ENCODE measurements at regions not wholly inside any gene's neighbourhood (a gene's known extent, or its start where the extent isn't known, plus 50 kb on each side); places are given as distances from the start of the nearest gene placed in this dataset.
"Not testable (repeated sequence)": the region's sequence is repeated elsewhere in the genome, so short reads cannot be mapped to it uniquely, and the experiment has no call there.

- DNase-seq = no peak
Measured at GRCh38 chr13:75175575-75175974, 306.4 kb downstream of the TBC1D4 start.

DNA sequence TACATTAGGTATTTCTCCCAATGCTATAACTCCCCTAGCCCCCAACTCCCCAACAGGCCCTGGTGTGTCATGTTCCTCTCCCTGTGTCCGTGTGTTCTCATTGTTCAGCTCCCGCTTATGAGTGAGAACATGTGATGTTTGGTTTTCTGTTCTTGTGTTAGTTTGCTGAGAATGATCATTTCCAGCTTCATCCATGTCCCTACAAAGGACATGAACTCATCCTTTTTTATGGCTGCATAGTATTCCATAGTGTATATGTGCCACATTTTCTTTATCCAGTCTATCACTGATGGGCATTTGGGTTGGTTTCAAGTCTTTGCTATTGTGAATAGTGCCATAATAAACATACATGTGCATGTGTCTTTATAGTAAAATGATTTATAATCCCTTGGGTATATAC is 306.9 kb downstream of the TBC1D4 start:
- not testable (repeated sequence) for DNase-seq

- DNase-seq = no peak
Measured at GRCh38 chr13:75174481-75174880, 307.5 kb downstream of the TBC1D4 start.

DNA sequence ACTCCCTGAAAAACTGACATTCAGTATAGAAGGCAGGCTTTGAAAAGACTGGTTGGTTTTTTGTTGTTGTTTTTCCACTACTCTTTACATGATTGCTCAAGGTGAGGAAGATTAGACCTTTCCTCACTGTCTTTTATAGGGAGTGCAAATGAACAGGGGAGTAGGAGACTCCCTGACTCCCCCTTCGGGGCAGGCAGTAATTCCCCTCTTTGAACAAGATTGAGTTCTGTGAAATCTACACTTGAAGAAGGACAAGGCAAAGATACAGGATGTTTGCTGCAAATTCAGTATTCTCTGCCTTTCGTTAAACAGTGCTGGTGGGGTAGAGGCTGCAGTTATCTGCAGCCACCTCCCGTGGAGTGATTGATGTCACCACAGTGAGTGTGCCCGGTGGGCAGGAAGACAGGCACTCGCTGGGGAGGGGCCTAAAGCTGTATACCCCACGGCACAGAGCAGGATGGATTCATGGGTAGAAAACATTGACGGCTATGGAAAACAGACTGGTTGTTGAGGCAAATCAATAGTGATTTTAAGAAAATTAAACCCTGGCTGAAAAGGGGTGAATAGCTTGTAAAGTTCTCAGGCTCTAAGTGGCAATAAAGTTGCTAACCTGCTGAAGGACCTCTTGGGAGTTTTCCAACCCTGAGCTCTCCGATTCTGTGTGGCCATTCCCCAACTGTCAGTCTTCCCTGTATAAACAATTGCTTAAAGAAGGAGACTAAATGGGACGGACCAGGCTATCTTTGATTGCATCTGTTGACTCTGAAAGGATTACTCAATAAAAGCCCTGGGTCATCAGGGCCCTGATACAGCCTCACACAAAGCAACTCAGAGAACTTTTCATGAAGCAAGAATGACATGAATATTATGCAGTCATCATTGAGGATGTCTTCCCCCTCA is 308.3 kb downstream of the TBC1D4 start:
- DNase-seq = no peak

GRCh38 chr13:75170311-75170710 is 311.7 kb downstream of the TBC1D4 start:
- DNase-seq = no peak

GRCh38 chr13:75165543-75166230 is 316.3 kb downstream of the TBC1D4 start:
- DNase-seq = no peak

DNA sequence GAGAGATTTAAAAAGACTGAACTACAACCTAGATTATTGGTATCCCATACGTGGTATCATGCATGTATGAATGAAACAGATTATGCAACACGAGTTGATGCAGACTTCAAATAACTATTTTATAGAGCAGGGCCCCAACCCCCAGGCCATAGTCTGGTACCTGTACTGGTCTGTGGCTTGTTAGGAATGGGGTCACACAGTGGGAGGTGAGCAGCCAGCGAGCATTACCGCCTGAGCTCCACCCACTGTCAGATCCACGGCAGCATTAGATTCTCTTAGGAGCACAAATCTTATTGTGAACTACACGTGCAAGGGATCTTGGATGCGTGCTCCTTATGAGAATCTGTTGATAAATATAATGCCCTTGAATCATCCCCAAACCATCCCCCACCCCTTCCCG is 320.2 kb downstream of the TBC1D4 start:
- no peak for DNase-seq

GRCh38 chr13:75160984-75161383 is 321.0 kb downstream of the TBC1D4 start:
- DNase-seq = no peak

DNA sequence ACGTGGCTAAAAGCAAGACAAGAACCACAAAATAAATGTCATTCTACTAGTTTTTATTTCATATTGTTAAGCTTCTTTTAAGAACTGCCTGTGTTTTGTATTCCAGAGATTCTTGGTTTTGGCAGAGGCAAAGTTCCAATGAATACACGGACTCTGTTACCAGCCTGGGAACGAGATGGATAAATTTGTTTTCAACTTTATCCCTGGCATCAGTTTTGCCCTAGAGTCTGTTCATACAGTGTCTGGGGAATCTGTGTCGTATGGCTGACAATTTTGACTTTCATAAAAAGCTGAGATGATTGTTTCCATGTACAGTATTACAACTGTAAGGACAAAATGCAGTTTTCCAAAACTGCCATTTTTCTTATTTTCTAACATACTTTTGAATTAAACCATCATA is 327.6 kb downstream of the TBC1D4 start:
- no peak for DNase-seq

DNA sequence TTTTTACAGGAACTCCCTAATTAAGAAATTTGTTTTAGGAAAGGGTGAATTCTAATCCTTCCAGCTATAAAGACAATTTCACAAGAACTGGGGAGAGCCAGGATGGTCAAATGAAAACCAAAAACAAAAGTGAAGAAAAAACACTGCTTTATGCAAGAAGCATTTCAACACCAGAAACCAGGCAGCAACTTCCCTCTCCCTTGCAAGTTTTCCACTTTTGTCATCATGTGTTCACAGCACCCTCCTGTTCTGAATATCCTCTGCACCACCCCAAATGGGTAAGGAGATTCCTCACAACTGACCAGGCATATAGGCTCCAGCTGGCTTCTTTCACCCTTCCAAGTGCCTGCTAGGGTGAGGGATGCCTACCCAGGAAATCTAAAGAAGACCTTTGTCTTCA is 328.1 kb downstream of the TBC1D4 start:
- DNase-seq = no peak

DNA sequence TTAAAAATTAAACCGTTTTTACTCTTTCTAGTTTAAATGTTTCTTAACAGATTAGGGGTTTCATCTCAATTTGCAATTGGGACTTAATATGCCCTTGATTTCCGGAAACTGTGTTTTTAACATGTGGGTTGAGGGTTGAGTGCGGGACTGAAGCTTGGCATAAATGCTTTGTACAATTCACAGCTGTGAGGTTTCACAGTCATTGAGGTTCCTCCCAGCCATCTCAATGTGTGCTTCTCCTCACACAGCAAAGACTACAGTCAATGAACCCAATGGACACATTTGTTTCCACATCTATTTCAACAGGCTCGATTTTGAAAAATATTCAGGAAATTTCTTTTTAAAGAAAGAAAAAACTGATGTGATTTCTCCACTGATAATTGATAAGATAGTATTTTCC is 328.6 kb downstream of the TBC1D4 start:
- no peak for DNase-seq

DNA sequence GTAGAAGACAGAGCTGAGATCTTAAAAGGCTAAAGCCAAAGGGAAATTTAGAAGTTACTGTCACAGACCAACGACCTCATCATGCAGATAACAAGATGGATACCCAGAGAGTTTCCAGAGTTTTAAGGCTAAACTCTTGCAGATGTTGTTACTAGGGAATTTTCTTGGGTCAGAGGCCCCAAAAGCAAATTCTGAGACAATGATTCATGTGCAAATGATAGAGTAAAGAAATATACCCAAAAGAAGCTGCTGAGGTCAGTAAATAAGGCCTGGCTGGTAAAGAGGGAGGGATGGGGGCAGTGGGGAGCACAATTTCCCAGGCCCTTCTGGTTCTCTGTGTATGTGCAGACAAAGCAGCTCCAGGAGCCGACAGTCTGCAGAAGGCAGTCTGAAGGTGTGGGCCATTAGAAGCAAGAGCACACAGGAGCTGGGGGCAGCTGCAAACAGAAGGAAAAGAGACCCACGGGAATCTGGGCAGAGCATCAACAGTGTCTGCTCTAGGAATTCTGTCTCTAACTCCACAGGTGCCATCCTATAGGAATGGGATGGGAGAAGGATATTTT is 330.8 kb downstream of the TBC1D4 start:
- no peak for DNase-seq

DNA sequence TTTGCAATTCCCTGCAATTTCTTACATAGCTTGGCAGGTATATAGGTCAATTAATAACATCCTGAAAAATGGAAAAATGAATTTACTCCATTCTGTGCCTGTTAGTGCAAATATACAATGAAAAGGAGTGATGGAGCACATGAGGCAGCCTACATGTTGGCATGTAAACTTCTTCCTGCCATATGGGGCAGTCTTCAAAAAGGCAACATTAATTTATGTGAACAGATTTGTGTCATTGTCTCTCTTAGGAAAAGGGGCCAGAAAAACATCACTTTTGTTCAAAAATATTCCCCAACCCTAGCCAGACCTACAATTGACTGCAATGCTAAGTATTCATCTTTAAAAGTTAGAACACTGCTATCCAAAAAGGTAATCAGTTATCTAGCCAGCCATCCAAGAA is 332.2 kb downstream of the TBC1D4 start:
- DNase-seq = no peak

GRCh38 chr13:75147946-75148345 is 334.0 kb downstream of the TBC1D4 start:
- no peak for DNase-seq

- no peak for DNase-seq
Measured at GRCh38 chr13:75146436-75146835, 335.5 kb downstream of the TBC1D4 start.

DNA sequence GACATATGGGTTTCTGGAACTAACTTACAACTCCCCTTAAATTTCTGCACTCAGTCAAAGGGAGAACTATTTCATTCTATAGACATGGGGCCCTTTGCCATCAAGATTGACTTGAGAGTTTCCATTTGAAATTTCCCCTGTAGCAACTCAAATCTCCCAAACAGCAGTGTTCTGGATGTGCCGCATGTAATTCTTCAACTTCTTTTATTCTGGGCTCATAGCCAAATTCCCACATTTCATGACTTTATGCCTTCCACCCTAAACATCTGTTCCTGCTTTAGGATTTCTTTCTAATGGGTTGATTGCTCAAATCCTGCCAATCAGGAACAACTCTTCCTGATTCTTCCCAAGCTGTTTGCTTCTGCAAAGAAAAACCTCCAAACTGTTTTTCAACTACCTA is 336.0 kb downstream of the TBC1D4 start:
- DNase-seq = no peak

- no peak for DNase-seq
Measured at GRCh38 chr13:75139291-75139690, 342.7 kb downstream of the TBC1D4 start.

DNA sequence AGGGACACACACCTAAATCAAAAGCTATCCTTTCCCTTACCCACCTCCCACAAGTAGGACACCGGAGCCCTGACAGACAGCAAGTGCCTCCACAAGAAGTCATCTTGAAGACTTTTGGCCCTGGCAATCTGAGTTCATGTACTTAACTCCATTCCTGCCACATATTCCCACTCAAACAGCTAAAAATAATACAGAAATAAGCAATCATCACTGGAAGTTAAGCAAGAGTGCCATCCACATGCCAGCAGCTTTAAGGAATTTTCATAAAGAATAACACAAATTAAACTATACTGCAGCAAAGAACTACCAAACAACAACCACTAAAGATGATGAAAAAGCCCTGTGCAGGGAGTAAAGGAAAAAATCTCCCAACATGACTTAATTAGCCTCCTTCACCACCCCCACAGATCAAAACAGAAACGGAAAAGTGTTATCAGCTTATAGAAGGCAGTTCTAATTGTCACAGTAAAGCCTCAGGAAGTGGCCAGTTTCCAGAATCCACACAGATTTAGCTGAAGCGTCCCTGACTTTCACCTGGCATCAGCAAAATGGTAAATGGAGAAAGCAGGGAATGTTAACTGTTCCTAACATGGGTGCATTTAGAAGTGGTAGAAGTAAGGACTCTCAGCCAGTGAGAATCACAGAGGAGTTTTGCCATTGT is 343.9 kb downstream of the TBC1D4 start:
- DNase-seq = no peak

GRCh38 chr13:75136151-75136550 is 345.8 kb downstream of the TBC1D4 start:
- no peak for DNase-seq

GRCh38 chr13:75135325-75135825 is 346.6 kb downstream of the TBC1D4 start:
- DNase-seq = no peak

DNA sequence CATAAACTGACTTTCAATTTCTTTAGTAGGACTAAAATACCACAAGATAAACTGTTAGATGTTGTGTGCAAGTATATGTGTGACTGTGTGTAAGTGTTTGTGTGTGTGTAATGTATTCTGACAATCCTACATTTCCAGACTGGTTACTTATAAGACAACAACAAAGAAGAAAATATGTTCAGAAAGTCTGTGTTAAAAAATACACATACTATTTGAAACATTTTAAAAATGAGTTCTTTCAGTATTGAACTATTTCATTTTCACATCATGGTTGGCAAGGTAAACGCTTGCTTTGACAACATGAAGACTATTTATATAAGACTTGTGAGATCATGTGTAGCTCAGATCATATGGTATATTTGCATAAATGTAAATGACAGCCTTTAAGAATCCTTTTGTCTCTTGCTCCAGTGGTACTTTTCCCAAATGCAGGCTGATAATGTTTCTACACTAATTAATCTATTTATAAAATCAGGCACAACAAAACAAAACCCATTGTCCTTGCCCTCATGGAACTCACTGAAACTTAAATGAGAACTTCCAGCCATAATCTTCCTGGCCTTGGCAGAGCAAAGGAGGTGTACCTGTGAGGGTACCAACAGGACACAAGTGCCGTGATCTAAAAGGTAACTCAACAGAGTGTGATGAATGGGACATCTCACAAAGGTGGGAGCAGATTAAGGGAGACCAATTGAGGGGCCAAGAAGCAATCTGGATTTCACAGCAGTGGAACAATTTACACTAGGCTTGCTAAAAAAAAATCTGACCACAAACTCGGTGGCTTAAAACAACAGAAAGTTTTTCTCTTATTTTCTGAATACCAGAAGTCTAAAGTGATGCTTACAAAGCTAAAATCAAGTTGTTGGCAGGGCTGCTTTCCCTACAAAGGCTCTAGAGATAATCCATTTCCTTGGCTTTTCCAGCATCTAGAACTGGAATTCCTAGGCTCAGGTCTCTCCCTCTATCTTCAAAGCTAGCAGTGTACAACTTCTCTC is 349.0 kb downstream of the TBC1D4 start:
- no peak for DNase-seq

DNA sequence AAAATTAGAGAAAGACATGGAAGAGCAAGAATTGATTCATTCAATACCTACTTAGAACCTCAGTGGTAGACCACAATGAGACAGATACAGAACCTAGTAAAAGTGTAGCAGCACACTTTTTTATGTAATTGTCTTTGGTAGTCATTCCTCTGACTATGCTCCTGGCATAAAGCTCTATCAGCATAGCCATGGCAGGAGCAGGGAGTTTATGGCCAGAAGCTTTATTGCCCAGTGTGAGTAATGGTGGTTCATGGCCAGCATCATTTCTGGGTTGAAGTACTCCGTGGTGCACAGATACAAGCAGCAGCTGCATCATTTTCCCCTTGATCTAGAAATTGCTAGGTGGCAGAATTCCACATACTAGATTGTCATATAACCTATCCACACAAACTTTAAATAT is 352.6 kb downstream of the TBC1D4 start:
- DNase-seq = no peak
